CD4-positive, alpha-beta memory T cell (primary cell): ENCODE measurements at regions not wholly inside any gene's neighbourhood (a gene's known extent, or its start where the extent isn't known, plus 50 kb on each side); places are given as distances from the start of the nearest gene placed in this dataset.

Experiments used
- CTCF ChIA-PET: fragments of 350-600 bp; sonication (Branson Sonifier 250); formaldehyde crosslinking; loops from one replicate; lab custom pipeline; 2021; ENCODE audit warnings: inconsistent platforms; ENCODE audit not compliant: partially characterized antibody; lab: Charles Lee
- POLR2A ChIA-PET: fragments of 350-600 bp; sonication (Branson Sonifier 250); formaldehyde crosslinking; loops from one replicate; lab custom pipeline; 2021; ENCODE audit not compliant: partially characterized antibody; lab: Charles Lee
- DNase-seq, 5 donors: peaks; one replicate each; pipeline versions ENCODE4 v3.0.0 to v3.0.0-alpha.2; 2020 to 2022; ENCODE audit warnings: mixed read lengths in 1 of 5
- H3K27ac ChIP-seq: one replicate; pipeline ENCODE4 v1.7.0; 2013; ENCODE audit warnings: low read depth, low read length
- H3K27me3 ChIP-seq: 2 replicates; pipeline ENCODE4 v1.7.0; 2013; ENCODE audit warnings: mild to moderate bottlenecking, low read length, moderate library complexity; ENCODE audit not compliant: insufficient read depth
- H3K36me3 ChIP-seq: 2 replicates; pipeline ENCODE4 v1.7.0; 2013; ENCODE audit warnings: mild to moderate bottlenecking, low read length, moderate library complexity; ENCODE audit not compliant: insufficient read depth
- H3K4me1 ChIP-seq: 2 replicates; pipeline ENCODE4 v1.7.0; 2013; ENCODE audit warnings: mild to moderate bottlenecking, low read length, moderate library complexity; ENCODE audit not compliant: insufficient read depth
- H3K4me3 ChIP-seq, 2 donors: one replicate each; pipeline ENCODE4 v1.7.0; 2013; ENCODE audit warnings: low read length in 2 of 2, mild to moderate bottlenecking in 1 of 2
- H3K9me3 ChIP-seq, 2 donors: one replicate each; pipeline ENCODE4 v1.7.0; 2013; ENCODE audit warnings: low read length in 2 of 2, control low read depth in 1 of 2; ENCODE audit not compliant: control insufficient read depth in 1 of 2
- H3K27ac Mint-ChIP-seq, 7 donors: one replicate each; pipeline ENCODE4 v1.8.0; 2020 to 2021; ENCODE audit warnings: mixed read lengths in 7 of 7, mild to moderate bottlenecking in 6 of 7, inconsistent platforms in 3 of 7, moderate library complexity in 3 of 7
- H3K27me3 Mint-ChIP-seq, 2 donors: one replicate each; pipeline ENCODE4 v1.8.0; 2020 to 2021; ENCODE audit warnings: mixed read lengths in 2 of 2
- H3K36me3 Mint-ChIP-seq, 2 donors: one replicate each; pipeline ENCODE4 v1.8.0; 2020 to 2021; ENCODE audit warnings: mixed read lengths in 2 of 2, inconsistent platforms in 1 of 2, mild to moderate bottlenecking in 1 of 2
- H3K4me1 Mint-ChIP-seq, 4 donors: one replicate each; pipeline ENCODE4 v1.8.0; 2020 to 2021; ENCODE audit warnings: mixed read lengths in 4 of 4, mild to moderate bottlenecking in 1 of 4
- H3K4me3 Mint-ChIP-seq, 8 donors: one replicate each; pipeline ENCODE4 v1.8.0; 2020 to 2021; ENCODE audit warnings: mixed read lengths in 8 of 8, mild to moderate bottlenecking in 7 of 8, moderate library complexity in 6 of 8, inconsistent platforms in 3 of 8
- H3K9me3 Mint-ChIP-seq, 8 donors: one replicate each; pipeline ENCODE4 v1.8.0; 2020 to 2021; ENCODE audit warnings: mixed read lengths in 8 of 8, mild to moderate bottlenecking in 5 of 8, inconsistent platforms in 3 of 8, moderate library complexity in 1 of 8
- intact Hi-C: fragments of 100-400 bp; cut with micrococcal nuclease; formaldehyde crosslinking; loops from one replicate; pipeline ENCODE4 v1.15.1; 2023

DNA sequence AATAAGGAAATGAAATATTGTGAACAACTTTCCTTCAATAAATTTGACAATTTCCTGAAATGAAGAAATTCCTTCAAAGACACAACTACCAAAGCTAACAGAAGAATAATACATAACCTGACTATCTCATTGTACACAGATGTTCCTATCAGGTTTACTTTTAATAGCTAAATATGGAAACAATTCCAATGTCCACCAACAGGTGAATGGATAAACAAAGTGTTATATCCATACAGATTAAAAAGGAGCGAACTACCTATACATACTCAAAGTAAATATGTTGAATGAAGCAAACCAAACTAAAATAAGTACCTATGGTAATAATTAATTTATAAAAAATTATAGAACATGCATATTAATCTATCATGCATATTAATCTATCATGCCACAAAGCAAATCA, 554.9 kb downstream of the PPP4R3C start:
- no peak overlapping the region for H3K4me3 ChIP-seq
- H3K4me1 ChIP-seq: no peaks in the 10 kb centered on the region
- peaks cover 0 to 6% (median 3%) of the 10 kb centered on the region in 8 donors for H3K9me3 Mint-ChIP-seq
- no peaks in the 10 kb centered on the region for H3K27me3 Mint-ChIP-seq
- no peak for DNase-seq
- H3K36me3 ChIP-seq: no peaks in the 10 kb centered on the region
- no peak overlapping the region for H3K4me3 Mint-ChIP-seq
- no peaks in the 10 kb centered on the region for H3K4me1 Mint-ChIP-seq
- H3K36me3 Mint-ChIP-seq: no peaks in the 10 kb centered on the region
- no peaks in the 10 kb centered on the region for H3K27me3 ChIP-seq
- H3K27ac Mint-ChIP-seq: no peak overlapping the region
- ChIA-PET CTCF (no interaction called here), POLR2A (no interaction called here)
- intact Hi-C loops: no loop called here
- no peaks in the 10 kb centered on the region for H3K9me3 ChIP-seq
- no peak overlapping the region for H3K27ac ChIP-seq

DNA sequence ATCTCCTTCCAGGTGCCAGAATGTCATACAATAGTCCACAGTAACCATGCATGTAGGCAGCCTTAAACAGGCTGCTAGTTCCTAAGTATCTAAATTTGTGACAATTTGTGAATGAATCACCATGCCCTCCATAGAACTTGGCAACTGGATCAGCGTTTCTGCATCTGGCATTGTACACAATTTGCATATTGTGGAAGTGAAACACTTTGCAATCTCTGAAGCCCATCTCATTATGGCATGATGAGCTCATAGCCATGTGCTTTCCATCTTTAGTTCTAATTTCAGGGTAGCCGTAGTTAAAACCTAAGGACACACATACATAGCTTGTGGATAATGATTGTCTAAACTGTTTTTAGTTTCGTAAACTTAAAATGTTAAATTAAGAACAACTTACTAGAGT, 573.6 kb downstream of the PPP4R3C start:
- no peaks in the 10 kb centered on the region for H3K27me3 Mint-ChIP-seq
- H3K4me1 Mint-ChIP-seq: no peaks in the 10 kb centered on the region
- no peaks in the 10 kb centered on the region for H3K36me3 Mint-ChIP-seq
- no peaks in the 10 kb centered on the region for H3K36me3 ChIP-seq
- POLR2A ChIA-PET: no interaction called here
- CTCF ChIA-PET: no interaction called here
- no peaks in the 10 kb centered on the region for H3K4me1 ChIP-seq
- H3K27me3 ChIP-seq: no peaks in the 10 kb centered on the region
- intact Hi-C loops: no loop called here
- no peak overlapping the region for H3K27ac Mint-ChIP-seq
- DNase-seq: no peak
- no peak overlapping the region for H3K4me3 Mint-ChIP-seq
- H3K9me3 Mint-ChIP-seq: peaks cover 0 to 9% (median 0%) of the 10 kb centered on the region in 8 donors
- no peak overlapping the region for H3K4me3 ChIP-seq
- no peaks in the 10 kb centered on the region for H3K9me3 ChIP-seq
- no peak overlapping the region for H3K27ac ChIP-seq

DNA sequence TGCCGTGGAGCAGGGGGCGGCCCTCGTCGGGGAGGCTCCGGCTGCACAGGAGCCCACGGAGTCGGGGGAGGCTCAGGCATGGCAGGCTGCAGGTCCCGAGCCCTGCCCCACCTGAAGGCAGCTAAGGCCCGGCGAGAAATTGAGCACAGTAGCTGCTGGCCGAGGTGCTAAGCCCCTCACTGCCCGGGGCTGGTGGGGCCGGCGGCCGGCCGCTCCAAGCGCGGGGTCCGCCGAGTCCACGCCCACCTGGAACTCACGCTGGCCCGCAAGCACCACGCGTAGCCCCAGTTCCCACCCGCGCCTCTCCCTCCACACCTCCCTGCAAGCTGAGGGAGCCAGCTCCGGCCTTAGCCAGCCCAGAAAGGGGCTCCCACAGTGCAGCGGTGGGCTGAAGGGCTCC, 589.4 kb downstream of the PPP4R3C start:
- no peak overlapping the region for H3K27ac Mint-ChIP-seq
- Histone ChIP-seq H3K27ac (no peak overlapping the region), H3K9me3 (no peaks in the 10 kb centered on the region), H3K4me1 (no peaks in the 10 kb centered on the region), H3K27me3 (no peaks in the 10 kb centered on the region), H3K4me3 (no peak overlapping the region), H3K36me3 (no peaks in the 10 kb centered on the region)
- H3K36me3 Mint-ChIP-seq: no peaks in the 10 kb centered on the region
- H3K9me3 Mint-ChIP-seq: peaks cover 0 to 6% (median 0%) of the 10 kb centered on the region in 8 donors
- ChIA-PET CTCF (no interaction called here), POLR2A (no interaction called here)
- no peak for DNase-seq
- H3K4me1 Mint-ChIP-seq: no peaks in the 10 kb centered on the region
- H3K27me3 Mint-ChIP-seq: no peaks in the 10 kb centered on the region
- intact Hi-C loops: no loop called here
- no peak overlapping the region for H3K4me3 Mint-ChIP-seq

DNA sequence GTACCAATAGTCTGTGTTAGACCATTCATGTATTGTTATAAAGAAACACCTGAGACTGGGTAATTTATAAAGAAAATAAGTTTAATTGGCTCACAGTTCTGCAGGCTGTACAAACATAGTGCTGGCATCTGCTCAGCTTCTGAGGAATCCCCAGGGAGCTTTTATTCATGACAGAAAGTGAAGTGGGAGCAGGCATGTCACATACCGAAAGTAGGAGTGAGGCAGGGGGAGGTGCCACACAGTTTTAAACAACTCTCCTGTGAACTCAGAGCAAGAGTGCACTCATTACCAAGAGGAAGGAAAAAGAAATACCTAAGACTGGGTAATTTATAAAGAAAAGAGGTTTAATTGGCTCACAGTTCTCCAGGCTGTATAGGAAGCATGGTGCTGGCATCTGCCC, 591.2 kb downstream of the PPP4R3C start:
- Mint-ChIP-seq H3K4me1 (no peaks in the 10 kb centered on the region), H3K36me3 (no peaks in the 10 kb centered on the region), H3K9me3 (peaks cover 0 to 6% (median 0%) of the 10 kb centered on the region in 8 donors), H3K27me3 (no peaks in the 10 kb centered on the region), H3K4me3 (no peak overlapping the region), H3K27ac (no peak overlapping the region)
- intact Hi-C loops: no loop called here
- Histone ChIP-seq H3K27me3 (no peaks in the 10 kb centered on the region), H3K36me3 (no peaks in the 10 kb centered on the region), H3K4me3 (no peak overlapping the region), H3K27ac (no peak overlapping the region), H3K9me3 (no peaks in the 10 kb centered on the region), H3K4me1 (no peaks in the 10 kb centered on the region)
- ChIA-PET CTCF (no interaction called here), POLR2A (no interaction called here)
- no peak for DNase-seq

DNA sequence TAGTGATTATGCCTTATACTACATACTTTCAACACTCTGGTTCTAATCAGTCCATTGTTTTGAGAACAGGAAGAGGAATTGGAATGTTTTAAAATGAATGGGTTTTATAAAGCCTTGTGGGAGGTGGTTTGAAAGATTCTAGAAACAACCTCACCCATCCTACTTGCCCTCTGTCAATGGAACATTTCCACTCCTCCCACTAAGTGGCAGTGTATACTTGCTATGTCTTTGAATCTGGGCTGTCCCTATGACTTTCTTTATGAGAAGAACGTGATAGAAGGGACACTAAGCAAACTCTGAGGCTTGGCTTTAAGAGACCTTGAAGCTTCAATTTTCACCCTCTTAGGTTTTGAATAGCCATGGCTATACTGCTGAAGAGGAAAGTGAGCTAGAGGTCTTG, 611.2 kb downstream of the PPP4R3C start:
- POLR2A ChIA-PET: no interaction called here
- CTCF ChIA-PET: no interaction called here
- no peaks in the 10 kb centered on the region for H3K27me3 ChIP-seq
- Mint-ChIP-seq H3K9me3 (peaks cover 0 to 2% (median 0%) of the 10 kb centered on the region in 8 donors), H3K27ac (no peak overlapping the region), H3K36me3 (no peaks in the 10 kb centered on the region), H3K4me3 (no peak overlapping the region), H3K4me1 (no peaks in the 10 kb centered on the region), H3K27me3 (no peaks in the 10 kb centered on the region)
- no peak for DNase-seq
- H3K36me3 ChIP-seq: no peaks in the 10 kb centered on the region
- H3K27ac ChIP-seq: no peak overlapping the region
- H3K4me3 ChIP-seq: no peak overlapping the region
- H3K4me1 ChIP-seq: no peaks in the 10 kb centered on the region
- intact Hi-C loops: no loop called here
- H3K9me3 ChIP-seq: no peaks in the 10 kb centered on the region

DNA sequence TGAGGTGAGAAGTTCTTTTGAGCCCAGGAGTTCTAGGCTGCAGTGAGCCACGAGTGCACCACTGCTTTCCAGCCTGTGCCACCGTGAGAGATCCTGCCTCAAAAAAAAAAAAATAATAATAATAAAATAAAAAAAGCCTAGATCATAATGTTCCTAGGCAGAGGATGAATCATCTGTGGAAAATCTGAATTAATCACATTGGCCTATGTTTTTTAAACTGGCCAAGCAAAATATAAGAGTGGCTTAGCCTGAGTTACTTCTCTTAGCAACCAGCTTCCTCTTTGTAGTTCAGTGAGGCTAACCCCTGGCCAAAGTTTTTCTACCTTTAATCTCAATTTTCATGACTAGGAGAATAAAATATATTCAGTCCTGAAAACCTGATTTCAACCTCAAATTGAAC, 614.6 kb downstream of the PPP4R3C start:
- H3K36me3 ChIP-seq: no peaks in the 10 kb centered on the region
- H3K27ac ChIP-seq: no peak overlapping the region
- no peaks in the 10 kb centered on the region for H3K4me1 ChIP-seq
- H3K9me3 Mint-ChIP-seq: peaks cover 0 to 5% (median 2%) of the 10 kb centered on the region in 8 donors
- H3K27me3 Mint-ChIP-seq: no peaks in the 10 kb centered on the region
- no peaks in the 10 kb centered on the region for H3K9me3 ChIP-seq
- intact Hi-C loops: no loop called here
- no peaks in the 10 kb centered on the region for H3K4me1 Mint-ChIP-seq
- ChIA-PET CTCF (no interaction called here), POLR2A (no interaction called here)
- H3K36me3 Mint-ChIP-seq: no peaks in the 10 kb centered on the region
- H3K4me3 ChIP-seq: no peak overlapping the region
- H3K27ac Mint-ChIP-seq: no peak overlapping the region
- DNase-seq: no peak
- H3K4me3 Mint-ChIP-seq: no peak overlapping the region
- no peaks in the 10 kb centered on the region for H3K27me3 ChIP-seq

DNA sequence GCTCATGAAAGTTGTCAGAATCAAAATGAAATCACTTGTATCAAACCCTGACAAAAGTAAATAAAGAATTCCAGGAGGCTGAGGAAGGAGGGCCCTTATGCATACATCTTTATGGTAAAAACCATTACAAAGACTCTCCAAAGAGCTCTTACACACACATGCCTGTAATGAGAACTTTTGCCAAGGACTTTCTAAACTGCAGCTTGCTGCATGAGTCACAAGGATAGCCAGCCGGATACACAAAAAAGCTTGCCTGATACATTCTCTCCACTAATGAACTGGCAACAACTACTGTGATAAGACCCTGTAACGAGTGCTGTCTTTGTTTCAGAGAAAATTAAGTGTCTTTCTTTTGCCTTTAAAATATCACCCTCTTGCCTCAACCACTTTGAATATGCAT, 618.1 kb downstream of the PPP4R3C start:
- Histone ChIP-seq H3K9me3 (no peaks in the 10 kb centered on the region), H3K27me3 (no peaks in the 10 kb centered on the region), H3K27ac (no peak overlapping the region), H3K4me1 (no peaks in the 10 kb centered on the region), H3K36me3 (no peaks in the 10 kb centered on the region), H3K4me3 (no peak overlapping the region)
- Mint-ChIP-seq H3K4me3 (no peak overlapping the region), H3K36me3 (no peaks in the 10 kb centered on the region), H3K9me3 (peaks cover 0 to 5% (median 3%) of the 10 kb centered on the region in 8 donors), H3K4me1 (no peaks in the 10 kb centered on the region), H3K27ac (no peak overlapping the region), H3K27me3 (no peaks in the 10 kb centered on the region)
- POLR2A ChIA-PET: no interaction called here
- CTCF ChIA-PET: no interaction called here
- no peak for DNase-seq
- intact Hi-C loops: no loop called here

DNA sequence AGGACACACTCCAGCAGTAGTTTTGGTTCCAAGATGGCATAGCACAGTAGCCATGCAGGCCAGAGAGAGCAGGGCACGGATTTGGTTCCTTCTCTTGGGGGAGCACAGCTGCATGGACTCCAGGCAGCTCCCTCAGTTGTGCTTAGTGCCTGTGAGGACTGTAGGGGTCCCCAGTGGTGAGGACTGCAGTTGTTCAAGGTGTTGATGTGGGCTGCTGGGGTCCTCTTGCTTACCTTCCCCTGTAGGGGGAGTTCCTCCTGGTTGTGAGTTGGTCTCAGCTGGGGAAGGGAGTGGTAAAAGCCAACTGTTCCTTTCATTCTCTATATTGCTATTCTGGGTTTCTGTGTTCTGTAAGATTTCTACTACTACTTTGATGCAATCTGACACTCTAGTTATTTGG, 606.5 kb downstream of the MAGEB5 start:
- DNase-seq: no peak
- Histone ChIP-seq H3K4me3 (no peak overlapping the region), H3K36me3 (no peaks in the 10 kb centered on the region), H3K27me3 (no peaks in the 10 kb centered on the region), H3K27ac (no peak overlapping the region), H3K9me3 (no peaks in the 10 kb centered on the region), H3K4me1 (no peaks in the 10 kb centered on the region)
- H3K27me3 Mint-ChIP-seq: no peaks in the 10 kb centered on the region
- no peak overlapping the region for H3K4me3 Mint-ChIP-seq
- peaks cover 0 to 15% (median 4%) of the 10 kb centered on the region in 8 donors for H3K9me3 Mint-ChIP-seq
- H3K4me1 Mint-ChIP-seq: no peaks in the 10 kb centered on the region
- H3K36me3 Mint-ChIP-seq: no peaks in the 10 kb centered on the region
- ChIA-PET POLR2A (no interaction called here), CTCF (no interaction called here)
- no peak overlapping the region for H3K27ac Mint-ChIP-seq
- intact Hi-C loops: no loop called here
